ENCODE measurements at regions not wholly inside any gene's neighbourhood (a gene's known extent, or its start where the extent isn't known, plus 50 kb on each side); places are given as distances from the start of the nearest gene placed in this dataset.

- no peak for FAIRE-seq
Measured at GRCh38 chr16:52649870-52650269, 102.9 kb upstream of the TOX3 start.

More at GRCh38 chr16:52649870-52650269, 102.9 kb upstream of the TOX3 start:
- DNase-seq (ENCODE audit: extremely low read depth in 1 of 4, low spot score in 3 of 4) (no peak), ATAC-seq (no peak)
- WGBS (ENCODE audit: insufficient coverage, low coverage, missing lambda C conversion rate), result 0% methylated on average over 1 of the region's 1 CpG
- Histone ChIP-seq H4K20me1 (replicated peaks; ENCODE audit: control insufficient read depth, insufficient read depth, low read length) (no peaks in the 10 kb centered on the region), H3K79me2 (ENCODE audit: control insufficient read depth, insufficient read depth, low read length) (no peaks in the 10 kb centered on the region), H3K9ac (ENCODE audit: insufficient read depth in 1 of 2, low read depth in 2 of 2, low read length in 2 of 2) (no peak overlapping the region), H3K4me1 (replicated peaks in 1 of 2; ENCODE audit: control insufficient read depth in 2 of 2, insufficient read depth in 2 of 2, low read length in 2 of 2) (no peaks in the 10 kb centered on the region), H2AFZ (ENCODE audit: low read depth, low read length) (no peak overlapping the region), H3K4me3 (no peak overlapping the region), H3K27ac (ENCODE audit: extremely low read depth, low read depth, low read length) (no peak overlapping the region), H3K9me3 (replicated peaks; ENCODE audit: control insufficient read depth, insufficient read depth, low read depth, low read length) (peaks cover 5% of the 10 kb centered on the region; the same call in 1 of the 2 replicates), H3K27me3 (ENCODE audit: control insufficient read depth in 2 of 2, insufficient read depth in 2 of 2, low read length in 2 of 2) (no peaks in the 10 kb centered on the region), H3K4me2 (ENCODE audit: insufficient read depth, low read length) (no peak overlapping the region), H3K9me1 (ENCODE audit: control insufficient read depth, insufficient read depth, low read length) (no peaks in the 10 kb centered on the region), H3K36me3 (ENCODE audit: control insufficient read depth, insufficient read depth, low read length) (no peaks in the 10 kb centered on the region)
- ChIA-PET POLR2A (no interaction called here), CTCF (ENCODE audit: low intra/inter-chr PET ratio) (no interaction called here)
- no TSS peak for BruUV-seq (replicated peaks)
- TF ChIP-seq ARID1B (IDR thresholded peaks at IDR 0.05) (no peak), ATF2 (CRISPR knock-in tag; IDR thresholded peaks at IDR 0.05) (no peak), HLTF (IDR thresholded peaks at IDR 0.05) (no peak), CHD2 (IDR thresholded peaks at IDR 0.05; ENCODE audit: low read depth, low read length) (no peak), ZFPM2 (CRISPR knock-in tag; IDR thresholded peaks at IDR 0.05) (no peak), SMAD3 (CRISPR knock-in tag; conservative IDR thresholded peaks at IDR 0.05) (no peak), SOX6 (IDR thresholded peaks at IDR 0.05) (no peak), IFI16 (CRISPR knock-in tag; IDR thresholded peaks at IDR 0.05) (no peak), FIP1L1 (IDR thresholded peaks at IDR 0.05; ENCODE audit: low read depth, low read length, poor library complexity, severe bottlenecking) (no peak)
- TF ChIP-seq, protein P1, sequence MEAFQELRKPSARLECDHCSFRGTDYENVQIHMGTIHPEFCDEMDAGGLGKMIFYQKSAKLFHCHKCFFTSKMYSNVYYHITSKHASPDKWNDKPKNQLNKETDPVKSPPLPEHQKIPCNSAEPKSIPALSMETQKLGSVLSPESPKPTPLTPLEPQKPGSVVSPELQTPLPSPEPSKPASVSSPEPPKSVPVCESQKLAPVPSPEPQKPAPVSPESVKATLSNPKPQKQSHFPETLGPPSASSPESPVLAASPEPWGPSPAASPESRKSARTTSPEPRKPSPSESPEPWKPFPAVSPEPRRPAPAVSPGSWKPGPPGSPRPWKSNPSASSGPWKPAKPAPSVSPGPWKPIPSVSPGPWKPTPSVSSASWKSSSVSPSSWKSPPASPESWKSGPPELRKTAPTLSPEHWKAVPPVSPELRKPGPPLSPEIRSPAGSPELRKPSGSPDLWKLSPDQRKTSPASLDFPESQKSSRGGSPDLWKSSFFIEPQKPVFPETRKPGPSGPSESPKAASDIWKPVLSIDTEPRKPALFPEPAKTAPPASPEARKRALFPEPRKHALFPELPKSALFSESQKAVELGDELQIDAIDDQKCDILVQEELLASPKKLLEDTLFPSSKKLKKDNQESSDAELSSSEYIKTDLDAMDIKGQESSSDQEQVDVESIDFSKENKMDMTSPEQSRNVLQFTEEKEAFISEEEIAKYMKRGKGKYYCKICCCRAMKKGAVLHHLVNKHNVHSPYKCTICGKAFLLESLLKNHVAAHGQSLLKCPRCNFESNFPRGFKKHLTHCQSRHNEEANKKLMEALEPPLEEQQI (IDR thresholded peaks at IDR 0.05), result no peak
- intact Hi-C loops (cut with micrococcal nuclease) (no loop called here), in situ Hi-C loops (cut with MboI) (no loop called here)
